ENCODE measurements at regions not wholly inside any gene's neighbourhood (a gene's known extent, or its start where the extent isn't known, plus 50 kb on each side); places are given as distances from the start of the nearest gene placed in this dataset.
"Not testable (repeated sequence)": the region's sequence is repeated elsewhere in the genome, so short reads cannot be mapped to it uniquely, and the experiment has no call there.

DNA sequence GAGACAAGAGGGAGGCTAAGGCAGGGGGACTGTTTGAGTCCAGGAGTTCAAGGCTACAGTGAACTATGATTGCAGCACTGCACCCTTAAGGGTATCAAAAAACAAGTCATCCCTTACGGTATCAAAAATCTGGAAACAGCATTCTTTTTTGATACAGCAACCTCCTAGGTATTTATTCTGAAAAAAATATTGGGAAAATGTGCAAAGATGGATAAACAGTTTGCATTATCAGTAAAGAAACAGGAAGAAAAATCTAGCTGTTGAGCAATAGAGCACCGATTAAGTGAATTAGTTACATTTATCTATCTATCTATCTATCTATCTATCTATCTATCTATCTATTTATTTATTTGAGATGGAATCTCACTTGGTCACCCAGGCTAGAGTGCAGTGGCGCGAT lies 56.7 kb upstream of the SCAF4 start:
- ChIA-PET POLR2A (no interaction called here), CTCF (no interaction called here)
- H3K4me3 Mint-ChIP-seq, result no peak overlapping the region
- DNase-seq (ENCODE audit: low spot score) (no peak), ATAC-seq (no peak)
- H3K9me3 Mint-ChIP-seq, result peaks cover 21% of the 10 kb centered on the region
- H3K27ac Mint-ChIP-seq, result no peak overlapping the region
- no peaks in the 10 kb centered on the region for H3K27me3 Mint-ChIP-seq (ENCODE audit: low read depth)
- H3K4me1 Mint-ChIP-seq, result no peaks in the 10 kb centered on the region
- peaks cover 13% of the 10 kb centered on the region for H3K36me3 Mint-ChIP-seq
- no peak for TF ChIP-seq GABPB1 (CRISPR knock-in tag; IDR thresholded peaks at IDR 0.05)

DNA sequence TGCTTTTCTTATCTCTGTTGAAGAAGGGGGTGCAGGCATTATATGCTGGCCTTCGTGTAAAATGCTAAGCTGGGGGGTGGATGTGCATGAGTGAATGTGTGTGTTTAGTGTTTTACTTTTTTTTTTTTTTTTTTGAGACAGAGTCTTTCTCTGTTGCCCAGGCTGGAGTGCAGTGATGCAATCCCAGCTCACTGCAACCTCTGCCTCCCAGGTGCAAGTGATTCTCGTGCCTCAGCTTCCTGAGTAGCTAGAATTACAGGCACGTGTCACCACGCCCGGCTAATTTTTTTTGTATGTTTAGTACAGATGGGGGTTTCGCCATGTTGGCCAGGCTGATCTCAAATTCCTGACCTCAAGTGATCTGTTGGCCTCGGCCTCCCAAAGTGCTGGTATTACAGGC lies 55.8 kb upstream of the SCAF4 start:
- CTCF ChIA-PET, result interaction anchor here (0.7 kb wide), 3 partner anchors 50 to 186 kb away, joined by 3 read pairs; no protein-coding TSS in a partner anchor
- POLR2A ChIA-PET, result interaction anchor here (0.6 kb wide), 1 partner anchor 32 kb away, joined by 4 read pairs; no protein-coding TSS in a partner anchor

DNA sequence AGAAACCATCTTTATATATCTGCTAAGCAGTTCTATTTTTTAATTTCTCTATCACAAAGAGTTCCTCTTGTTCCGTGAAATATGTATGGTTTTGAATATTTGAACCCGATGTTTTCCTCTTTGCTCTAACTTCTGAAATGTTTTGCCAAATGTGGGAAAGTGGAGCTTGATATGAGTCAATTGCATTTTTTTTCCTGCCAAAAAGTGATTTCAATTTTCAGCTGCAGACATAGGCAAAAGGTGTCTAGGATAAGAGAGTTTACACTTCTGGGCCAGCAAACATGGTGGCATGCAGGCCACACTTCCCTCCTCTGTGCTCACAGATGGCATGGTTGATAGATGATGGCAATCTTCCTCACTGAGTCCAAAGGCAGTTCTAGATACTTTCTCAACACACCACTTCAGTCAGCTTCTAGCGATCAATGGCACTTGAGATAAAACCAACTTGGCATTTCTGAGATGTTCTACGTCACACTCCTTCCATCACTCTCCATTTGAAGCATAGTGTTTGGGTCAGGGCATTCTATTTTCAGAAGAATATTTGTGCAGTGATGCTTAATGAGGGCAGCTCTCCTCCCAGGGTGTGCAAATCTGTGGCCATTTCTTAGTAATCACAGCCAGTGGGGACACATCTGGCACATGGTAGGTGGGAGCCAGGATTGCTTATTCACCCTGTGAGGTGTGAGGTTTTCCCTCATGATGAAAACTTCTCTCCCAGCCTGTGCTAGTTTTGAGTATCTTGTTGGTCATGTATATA lies 54.4 kb upstream of the SCAF4 start:
- Mint-ChIP-seq H3K27me3 (ENCODE audit: low read depth) (no peaks in the 10 kb centered on the region), H3K4me1 (no peaks in the 10 kb centered on the region), H3K36me3 (peaks cover 13% of the 10 kb centered on the region), H3K9me3 (peaks cover 21% of the 10 kb centered on the region), H3K4me3 (no peak overlapping the region), H3K27ac (no peak overlapping the region)
- TF ChIP-seq GABPB1 (CRISPR knock-in tag; IDR thresholded peaks at IDR 0.05) (no peak), TEAD4 (CRISPR knock-in tag; IDR thresholded peaks at IDR 0.05) (no peak)
- TF ChIP-seq, protein P1, sequence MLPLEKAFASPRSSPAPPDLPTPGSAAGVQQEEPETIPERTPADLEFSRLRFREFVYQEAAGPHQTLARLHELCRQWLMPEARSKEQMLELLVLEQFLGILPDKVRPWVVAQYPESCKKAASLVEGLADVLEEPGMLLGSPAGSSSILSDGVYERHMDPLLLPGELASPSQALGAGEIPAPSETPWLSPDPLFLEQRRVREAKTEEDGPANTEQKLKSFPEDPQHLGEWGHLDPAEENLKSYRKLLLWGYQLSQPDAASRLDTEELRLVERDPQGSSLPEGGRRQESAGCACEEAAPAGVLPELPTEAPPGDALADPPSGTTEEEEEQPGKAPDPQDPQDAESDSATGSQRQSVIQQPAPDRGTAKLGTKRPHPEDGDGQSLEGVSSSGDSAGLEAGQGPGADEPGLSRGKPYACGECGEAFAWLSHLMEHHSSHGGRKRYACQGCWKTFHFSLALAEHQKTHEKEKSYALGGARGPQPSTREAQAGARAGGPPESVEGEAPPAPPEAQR (CRISPR knock-in tag; IDR thresholded peaks at IDR 0.05), result no peak
- TF ChIP-seq, protein P2, sequence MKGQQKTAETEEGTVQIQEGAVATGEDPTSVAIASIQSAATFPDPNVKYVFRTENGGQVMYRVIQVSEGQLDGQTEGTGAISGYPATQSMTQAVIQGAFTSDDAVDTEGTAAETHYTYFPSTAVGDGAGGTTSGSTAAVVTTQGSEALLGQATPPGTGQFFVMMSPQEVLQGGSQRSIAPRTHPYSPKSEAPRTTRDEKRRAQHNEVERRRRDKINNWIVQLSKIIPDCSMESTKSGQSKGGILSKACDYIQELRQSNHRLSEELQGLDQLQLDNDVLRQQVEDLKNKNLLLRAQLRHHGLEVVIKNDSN (CRISPR knock-in tag; IDR thresholded peaks at IDR 0.05), result no peak
- no peak for ATAC-seq
- no peak for DNase-seq (ENCODE audit: low spot score)
- ChIA-PET POLR2A (no interaction called here), CTCF (interaction anchor here (0.5 to 1.8 kb wide), 38 partner anchors 8 to 501 kb away, joined by 3 to 22 read pairs (median 4); partner anchors contain the start of gene HUNK)

More for the DNA sequence above, 55.8 kb upstream of the SCAF4 start:
- ATAC-seq; DNase-seq (ENCODE audit: low spot score); H3K27ac Mint-ChIP-seq; H3K4me1 Mint-ChIP-seq; H3K4me3 Mint-ChIP-seq; H3K27me3 Mint-ChIP-seq (ENCODE audit: low read depth): not testable (repeated sequence)
- Mint-ChIP-seq H3K36me3 (peaks cover 13% of the 10 kb centered on the region), H3K9me3 (peaks cover 21% of the 10 kb centered on the region)

DNA sequence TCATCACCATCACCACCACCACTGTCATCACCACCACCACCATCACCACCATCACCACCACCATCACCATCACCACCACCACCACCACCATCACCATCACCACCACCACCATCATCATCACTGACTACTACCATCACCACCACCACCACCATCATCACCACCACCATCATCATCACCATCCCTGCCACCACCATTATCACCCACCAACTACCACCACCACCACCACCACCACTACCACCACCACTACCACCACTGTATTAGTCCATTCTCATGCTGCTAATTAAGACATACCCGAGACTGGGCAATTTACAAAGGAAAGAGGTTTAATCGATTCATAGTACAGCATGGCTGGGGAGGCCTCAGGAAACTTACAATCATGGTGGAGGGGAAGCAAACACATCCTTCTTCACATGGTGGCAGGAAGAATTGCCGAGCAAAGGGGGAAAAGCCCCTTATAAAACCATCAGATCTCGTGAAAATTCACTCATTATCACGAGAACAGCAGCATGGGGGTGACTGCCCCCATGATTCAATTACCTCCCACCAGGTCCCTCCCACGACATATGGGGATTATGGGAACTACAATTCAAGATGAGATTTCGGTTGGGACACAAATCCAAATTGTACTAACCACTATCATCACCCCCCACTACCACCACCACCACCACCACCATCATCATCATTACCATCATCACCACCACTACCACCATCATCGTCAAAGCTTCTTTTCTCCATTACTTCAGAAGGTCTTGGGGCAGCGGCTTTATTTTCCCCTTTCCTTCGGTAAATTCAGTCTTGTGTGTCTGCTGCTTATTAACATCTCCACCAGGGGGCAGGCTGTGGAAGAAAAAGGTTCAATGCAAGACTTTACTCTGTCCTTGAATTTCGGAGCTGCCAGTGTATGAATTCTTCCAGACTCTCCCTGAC lies 53.6 kb upstream of the SCAF4 start:
- H3K36me3 Mint-ChIP-seq; POLR2A ChIA-PET; H3K4me3 Mint-ChIP-seq; H3K27me3 Mint-ChIP-seq (ENCODE audit: low read depth); H3K27ac Mint-ChIP-seq; H3K4me1 Mint-ChIP-seq: not testable (repeated sequence)
- peak; percentile 77 for DNase-seq (ENCODE audit: low spot score)
- CTCF ChIA-PET, result interaction anchor here (0.5 to 1.8 kb wide), 38 partner anchors 9 to 502 kb away, joined by 3 to 22 read pairs (median 4); partner anchors contain the start of gene HUNK
- peaks cover 13% of the 10 kb centered on the region for H3K9me3 Mint-ChIP-seq
- ATAC-seq, result peak; percentile 85
- TF ChIP-seq, protein P3, sequence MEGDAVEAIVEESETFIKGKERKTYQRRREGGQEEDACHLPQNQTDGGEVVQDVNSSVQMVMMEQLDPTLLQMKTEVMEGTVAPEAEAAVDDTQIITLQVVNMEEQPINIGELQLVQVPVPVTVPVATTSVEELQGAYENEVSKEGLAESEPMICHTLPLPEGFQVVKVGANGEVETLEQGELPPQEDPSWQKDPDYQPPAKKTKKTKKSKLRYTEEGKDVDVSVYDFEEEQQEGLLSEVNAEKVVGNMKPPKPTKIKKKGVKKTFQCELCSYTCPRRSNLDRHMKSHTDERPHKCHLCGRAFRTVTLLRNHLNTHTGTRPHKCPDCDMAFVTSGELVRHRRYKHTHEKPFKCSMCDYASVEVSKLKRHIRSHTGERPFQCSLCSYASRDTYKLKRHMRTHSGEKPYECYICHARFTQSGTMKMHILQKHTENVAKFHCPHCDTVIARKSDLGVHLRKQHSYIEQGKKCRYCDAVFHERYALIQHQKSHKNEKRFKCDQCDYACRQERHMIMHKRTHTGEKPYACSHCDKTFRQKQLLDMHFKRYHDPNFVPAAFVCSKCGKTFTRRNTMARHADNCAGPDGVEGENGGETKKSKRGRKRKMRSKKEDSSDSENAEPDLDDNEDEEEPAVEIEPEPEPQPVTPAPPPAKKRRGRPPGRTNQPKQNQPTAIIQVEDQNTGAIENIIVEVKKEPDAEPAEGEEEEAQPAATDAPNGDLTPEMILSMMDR (IDR thresholded peaks at IDR 0.05), result peak; percentile 79

DNA sequence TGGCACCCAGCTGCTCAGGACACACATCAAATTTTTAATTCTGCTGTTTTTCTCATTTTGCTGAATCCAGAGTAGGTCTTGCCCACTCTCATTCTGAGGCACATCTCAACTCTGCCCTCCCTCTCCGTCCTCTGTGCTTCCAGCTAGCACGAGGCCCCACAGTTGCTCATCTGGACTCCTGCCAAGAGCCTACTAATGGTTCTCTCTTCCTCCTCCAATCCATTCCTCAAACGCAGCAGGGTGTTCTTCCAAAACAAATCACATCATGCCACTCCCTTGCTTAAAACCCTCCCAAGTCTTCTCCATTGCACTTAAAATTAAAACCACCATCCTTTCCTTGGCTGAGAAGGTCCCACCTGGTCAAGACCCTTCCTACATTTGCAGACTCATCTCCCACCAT lies 49.8 kb upstream of the SCAF4 start:
- no peaks in the 10 kb centered on the region for H3K4me1 Mint-ChIP-seq
- H3K9me3 Mint-ChIP-seq, result peaks cover 4% of the 10 kb centered on the region; the same call in 1 of the 2 replicates
- H3K27ac Mint-ChIP-seq, result no peak overlapping the region
- POLR2A ChIA-PET, result no interaction called here
- H3K4me3 Mint-ChIP-seq, result no peak overlapping the region
- CTCF ChIA-PET, result interaction anchor here (0.8 to 2.2 kb wide), 2 partner anchors 51 to 477 kb away, joined by 3 to 10 read pairs; no protein-coding TSS in a partner anchor
- H3K36me3 Mint-ChIP-seq, result no peaks in the 10 kb centered on the region; the same call in 1 of the 2 replicates
- DNase-seq (ENCODE audit: low spot score) (no peak), ATAC-seq (no peak)
- no peaks in the 10 kb centered on the region for H3K27me3 Mint-ChIP-seq (ENCODE audit: low read depth)
- TF ChIP-seq JUN (CRISPR knock-in tag; IDR thresholded peaks at IDR 0.05) (no peak), ZNF219 (CRISPR knock-in tag; IDR thresholded peaks at IDR 0.05; ENCODE audit: borderline replicate concordance) (no peak), ZNF263 (CRISPR knock-in tag; IDR thresholded peaks at IDR 0.05; ENCODE audit: low read depth) (no peak), ZNF232 (CRISPR knock-in tag; IDR thresholded peaks at IDR 0.05) (no peak), ZBTB21 (CRISPR knock-in tag; IDR thresholded peaks at IDR 0.05; ENCODE audit: borderline replicate concordance) (no peak)
- TF ChIP-seq, protein P4, sequence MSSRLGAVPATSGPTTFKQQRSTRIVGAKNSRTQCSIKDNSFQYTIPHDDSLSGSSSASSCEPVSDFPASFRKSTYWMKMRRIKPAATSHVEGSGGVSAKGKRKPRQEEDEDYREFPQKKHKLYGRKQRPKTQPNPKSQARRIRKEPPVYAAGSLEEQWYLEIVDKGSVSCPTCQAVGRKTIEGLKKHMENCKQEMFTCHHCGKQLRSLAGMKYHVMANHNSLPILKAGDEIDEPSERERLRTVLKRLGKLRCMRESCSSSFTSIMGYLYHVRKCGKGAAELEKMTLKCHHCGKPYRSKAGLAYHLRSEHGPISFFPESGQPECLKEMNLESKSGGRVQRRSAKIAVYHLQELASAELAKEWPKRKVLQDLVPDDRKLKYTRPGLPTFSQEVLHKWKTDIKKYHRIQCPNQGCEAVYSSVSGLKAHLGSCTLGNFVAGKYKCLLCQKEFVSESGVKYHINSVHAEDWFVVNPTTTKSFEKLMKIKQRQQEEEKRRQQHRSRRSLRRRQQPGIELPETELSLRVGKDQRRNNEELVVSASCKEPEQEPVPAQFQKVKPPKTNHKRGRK (CRISPR knock-in tag; IDR thresholded peaks at IDR 0.05; ENCODE audit: borderline replicate concordance), result no peak
- TF ChIP-seq, protein P5, sequence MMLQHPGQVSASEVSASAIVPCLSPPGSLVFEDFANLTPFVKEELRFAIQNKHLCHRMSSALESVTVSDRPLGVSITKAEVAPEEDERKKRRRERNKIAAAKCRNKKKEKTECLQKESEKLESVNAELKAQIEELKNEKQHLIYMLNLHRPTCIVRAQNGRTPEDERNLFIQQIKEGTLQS (CRISPR knock-in tag; conservative IDR thresholded peaks at IDR 0.05), result no peak

Data from WTC11 (cell line).